ENCODE measurements at regions not wholly inside any gene's neighbourhood (a gene's known extent, or its start where the extent isn't known, plus 50 kb on each side); places are given as distances from the start of the nearest gene placed in this dataset.

DNA sequence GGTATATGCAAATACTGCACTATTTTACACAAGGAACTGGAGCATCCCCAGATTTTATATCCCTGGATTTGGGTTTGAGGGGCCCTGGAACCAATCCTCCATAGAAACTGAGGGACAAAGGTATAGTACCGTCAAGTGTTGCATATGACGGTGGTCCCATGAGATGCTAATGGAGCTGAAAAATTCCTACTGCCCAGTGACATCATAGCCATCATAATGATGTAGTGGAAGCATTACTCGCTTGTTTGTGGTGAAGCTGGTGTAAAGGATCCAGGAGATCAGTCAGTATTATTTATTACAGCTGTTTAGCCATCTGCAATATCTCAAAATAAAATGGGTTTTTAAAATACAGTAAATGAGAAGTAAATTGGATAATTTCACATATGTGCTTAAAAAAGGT lies 496.6 kb upstream of the HS6ST1 start:
- TF ChIP-seq EZH2phosphoT487 (conservative IDR thresholded peaks at IDR 0.05; ENCODE audit: low read length), result no peak
- TF ChIP-seq, protein P1, sequence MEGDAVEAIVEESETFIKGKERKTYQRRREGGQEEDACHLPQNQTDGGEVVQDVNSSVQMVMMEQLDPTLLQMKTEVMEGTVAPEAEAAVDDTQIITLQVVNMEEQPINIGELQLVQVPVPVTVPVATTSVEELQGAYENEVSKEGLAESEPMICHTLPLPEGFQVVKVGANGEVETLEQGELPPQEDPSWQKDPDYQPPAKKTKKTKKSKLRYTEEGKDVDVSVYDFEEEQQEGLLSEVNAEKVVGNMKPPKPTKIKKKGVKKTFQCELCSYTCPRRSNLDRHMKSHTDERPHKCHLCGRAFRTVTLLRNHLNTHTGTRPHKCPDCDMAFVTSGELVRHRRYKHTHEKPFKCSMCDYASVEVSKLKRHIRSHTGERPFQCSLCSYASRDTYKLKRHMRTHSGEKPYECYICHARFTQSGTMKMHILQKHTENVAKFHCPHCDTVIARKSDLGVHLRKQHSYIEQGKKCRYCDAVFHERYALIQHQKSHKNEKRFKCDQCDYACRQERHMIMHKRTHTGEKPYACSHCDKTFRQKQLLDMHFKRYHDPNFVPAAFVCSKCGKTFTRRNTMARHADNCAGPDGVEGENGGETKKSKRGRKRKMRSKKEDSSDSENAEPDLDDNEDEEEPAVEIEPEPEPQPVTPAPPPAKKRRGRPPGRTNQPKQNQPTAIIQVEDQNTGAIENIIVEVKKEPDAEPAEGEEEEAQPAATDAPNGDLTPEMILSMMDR (IDR thresholded peaks at IDR 0.05; ENCODE audit: insufficient read depth, low read length, poor library complexity, severe bottlenecking), result no peak
